ENCODE measurements at regions not wholly inside any gene's neighbourhood (a gene's known extent, or its start where the extent isn't known, plus 50 kb on each side); places are given as distances from the start of the nearest gene placed in this dataset.
"Not testable (repeated sequence)": the region's sequence is repeated elsewhere in the genome, so short reads cannot be mapped to it uniquely, and the experiment has no call there.

DNA sequence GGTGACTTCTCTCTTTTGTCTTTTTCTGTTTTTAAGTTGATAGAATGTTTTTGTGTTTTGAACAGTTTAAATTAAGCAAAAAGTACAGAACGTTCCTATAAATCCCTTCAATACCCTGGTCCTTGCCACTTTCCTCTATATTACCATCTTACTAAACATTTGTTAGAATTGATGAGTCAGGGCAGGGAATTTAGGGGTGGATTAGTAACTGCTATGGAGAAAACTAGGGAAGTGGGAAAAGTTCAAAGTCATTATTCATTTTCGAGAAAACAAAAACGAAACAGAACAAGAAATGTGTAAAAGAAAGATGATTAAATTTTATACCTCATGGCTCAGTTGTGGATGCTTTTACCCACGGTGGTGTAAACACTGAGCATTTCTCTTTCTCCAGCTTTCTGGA is 240.4 kb upstream of the SULF2 start:
- Histone ChIP-seq H3K27me3 (ENCODE audit: insufficient read depth, low read length) (no peaks in the 10 kb centered on the region), H3K9me3 (ENCODE audit: low read depth, low read length) (no peaks in the 10 kb centered on the region), H3K4me1 (ENCODE audit: insufficient read depth, low read length) (no peaks in the 10 kb centered on the region), H3K4me3 (ENCODE audit: low read length) (no peak overlapping the region)

DNA sequence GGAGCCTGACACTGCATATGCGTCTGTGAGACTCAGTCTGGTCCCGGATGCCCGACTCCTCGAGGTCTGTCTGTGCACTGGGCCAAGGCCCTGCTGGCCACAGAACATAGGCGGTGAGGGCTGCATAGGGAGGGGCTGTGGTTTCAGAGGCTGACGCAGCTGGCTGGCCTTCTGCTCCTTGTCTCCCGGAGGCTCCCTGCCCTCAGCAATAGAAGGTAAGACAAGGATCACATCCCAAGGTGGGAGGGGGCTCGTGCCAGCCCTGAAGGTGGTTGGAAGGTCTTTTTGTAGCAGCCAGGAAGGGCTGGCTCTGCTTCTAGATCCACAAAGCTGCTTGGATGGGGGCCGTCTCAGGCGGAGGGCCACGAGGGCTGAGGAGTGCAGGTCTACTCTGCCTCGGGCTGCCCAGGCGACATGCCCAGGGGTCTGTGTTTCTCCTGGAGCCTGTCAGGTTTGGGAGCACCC is 239.8 kb upstream of the SULF2 start:
- no peaks in the 10 kb centered on the region for H3K27me3 ChIP-seq (ENCODE audit: insufficient read depth, low read length)
- H3K4me1 ChIP-seq (ENCODE audit: insufficient read depth, low read length): no peaks in the 10 kb centered on the region
- H3K9me3 ChIP-seq (ENCODE audit: low read depth, low read length): no peaks in the 10 kb centered on the region
- H3K4me3 ChIP-seq (ENCODE audit: low read length): no peak overlapping the region

DNA sequence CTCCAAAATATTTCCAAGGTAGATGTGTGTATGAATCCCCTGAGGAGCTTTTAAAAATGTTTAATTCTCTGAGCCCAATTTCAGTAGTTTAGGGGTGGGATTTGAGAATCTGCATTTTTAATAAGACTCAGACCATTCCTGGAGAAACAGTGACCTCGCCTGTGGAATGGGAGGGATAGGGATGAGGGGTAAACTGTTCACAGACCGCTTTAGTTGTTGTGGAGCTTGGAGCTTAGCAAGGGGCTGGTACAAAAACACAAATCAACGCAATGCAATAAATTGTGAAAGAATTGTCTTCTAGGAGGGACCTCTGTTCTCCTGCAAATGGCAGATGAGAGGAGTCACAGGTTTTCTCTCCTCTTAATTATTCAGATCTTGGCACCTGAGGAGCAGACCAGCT is 239.3 kb upstream of the SULF2 start:
- H3K9me3 ChIP-seq (ENCODE audit: low read depth, low read length): no peaks in the 10 kb centered on the region
- no peaks in the 10 kb centered on the region for H3K27me3 ChIP-seq (ENCODE audit: insufficient read depth, low read length)
- H3K4me1 ChIP-seq (ENCODE audit: insufficient read depth, low read length): no peaks in the 10 kb centered on the region
- no peak overlapping the region for H3K4me3 ChIP-seq (ENCODE audit: low read length)

GRCh38 chr20:48020696-48021095 is 235.4 kb upstream of the SULF2 start:
- not testable (repeated sequence) for H3K27me3 ChIP-seq (ENCODE audit: insufficient read depth, low read length); H3K9me3 ChIP-seq (ENCODE audit: low read depth, low read length); H3K4me1 ChIP-seq (ENCODE audit: insufficient read depth, low read length); H3K4me3 ChIP-seq (ENCODE audit: low read length)

GRCh38 chr20:48019940-48020339 is 234.7 kb upstream of the SULF2 start:
- Histone ChIP-seq H3K4me3 (ENCODE audit: low read length) (no peak overlapping the region), H3K4me1 (ENCODE audit: insufficient read depth, low read length) (no peaks in the 10 kb centered on the region), H3K9me3 (ENCODE audit: low read depth, low read length) (no peaks in the 10 kb centered on the region), H3K27me3 (ENCODE audit: insufficient read depth, low read length) (no peaks in the 10 kb centered on the region)

GRCh38 chr20:48019496-48019895 is 234.2 kb upstream of the SULF2 start:
- Histone ChIP-seq H3K27me3 (ENCODE audit: insufficient read depth, low read length) (no peaks in the 10 kb centered on the region), H3K4me3 (ENCODE audit: low read length) (no peak overlapping the region), H3K4me1 (ENCODE audit: insufficient read depth, low read length) (no peaks in the 10 kb centered on the region), H3K9me3 (ENCODE audit: low read depth, low read length) (no peaks in the 10 kb centered on the region)

GRCh38 chr20:48018851-48019250 is 233.6 kb upstream of the SULF2 start:
- H3K4me1 ChIP-seq (ENCODE audit: insufficient read depth, low read length); H3K27me3 ChIP-seq (ENCODE audit: insufficient read depth, low read length); H3K4me3 ChIP-seq (ENCODE audit: low read length); H3K9me3 ChIP-seq (ENCODE audit: low read depth, low read length): not testable (repeated sequence)

GRCh38 chr20:48017992-48018391 is 232.7 kb upstream of the SULF2 start:
- H3K9me3 ChIP-seq (ENCODE audit: low read depth, low read length): no peaks in the 10 kb centered on the region
- H3K4me3 ChIP-seq (ENCODE audit: low read length): no peak overlapping the region
- no peaks in the 10 kb centered on the region for H3K27me3 ChIP-seq (ENCODE audit: insufficient read depth, low read length)
- H3K4me1 ChIP-seq (ENCODE audit: insufficient read depth, low read length): no peaks in the 10 kb centered on the region

DNA sequence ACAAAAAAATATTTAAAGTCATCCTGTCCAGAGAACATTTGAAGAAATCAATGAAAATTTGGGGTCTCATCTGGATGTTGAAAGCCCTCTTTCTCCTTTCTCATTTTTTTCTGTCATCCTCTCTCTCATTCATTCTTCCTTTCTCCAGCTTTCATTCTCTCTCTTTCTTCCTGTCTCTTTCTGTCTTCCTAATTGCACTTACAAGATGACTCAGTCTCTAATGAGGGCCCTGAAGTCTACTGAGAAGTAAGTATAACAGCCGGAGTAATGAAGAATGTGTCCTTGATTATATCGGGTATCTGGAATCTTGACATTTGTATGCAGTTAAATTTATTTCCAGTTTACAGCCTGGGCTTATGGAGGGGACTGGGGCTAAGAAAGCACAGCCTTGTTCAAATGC is 232.2 kb upstream of the SULF2 start:
- H3K27me3 ChIP-seq (ENCODE audit: insufficient read depth, low read length): no peaks in the 10 kb centered on the region
- peaks cover 5% of the 10 kb centered on the region for H3K9me3 ChIP-seq (ENCODE audit: low read depth, low read length)
- H3K4me1 ChIP-seq (ENCODE audit: insufficient read depth, low read length): no peaks in the 10 kb centered on the region
- H3K4me3 ChIP-seq (ENCODE audit: low read length): no peak overlapping the region

GRCh38 chr20:48015943-48016723 is 230.9 kb upstream of the SULF2 start:
- peaks cover 12% of the 10 kb centered on the region for H3K9me3 ChIP-seq (ENCODE audit: low read depth, low read length)
- no peak overlapping the region for H3K4me3 ChIP-seq (ENCODE audit: low read length)

GRCh38 chr20:48015141-48015910 is 230.0 kb upstream of the SULF2 start:
- Histone ChIP-seq H3K4me3 (ENCODE audit: low read length) (no peak overlapping the region), H3K9me3 (ENCODE audit: low read depth, low read length) (peaks cover 12% of the 10 kb centered on the region), H3K27me3 (ENCODE audit: insufficient read depth, low read length) (peaks cover 2% of the 10 kb centered on the region), H3K4me1 (ENCODE audit: insufficient read depth, low read length) (no peaks in the 10 kb centered on the region)

More at GRCh38 chr20:48015943-48016723, 230.9 kb upstream of the SULF2 start:
- H3K4me1 ChIP-seq (ENCODE audit: insufficient read depth, low read length): no peaks in the 10 kb centered on the region
- H3K27me3 ChIP-seq (ENCODE audit: insufficient read depth, low read length): peaks cover 2% of the 10 kb centered on the region

GRCh38 chr20:48012401-48012974 is 227.2 kb upstream of the SULF2 start:
- H3K27me3 ChIP-seq (ENCODE audit: insufficient read depth, low read length): peaks cover 2% of the 10 kb centered on the region
- H3K4me3 ChIP-seq (ENCODE audit: low read length): no peak overlapping the region
- H3K4me1 ChIP-seq (ENCODE audit: insufficient read depth, low read length): no peaks in the 10 kb centered on the region
- peaks cover 12% of the 10 kb centered on the region for H3K9me3 ChIP-seq (ENCODE audit: low read depth, low read length)

DNA sequence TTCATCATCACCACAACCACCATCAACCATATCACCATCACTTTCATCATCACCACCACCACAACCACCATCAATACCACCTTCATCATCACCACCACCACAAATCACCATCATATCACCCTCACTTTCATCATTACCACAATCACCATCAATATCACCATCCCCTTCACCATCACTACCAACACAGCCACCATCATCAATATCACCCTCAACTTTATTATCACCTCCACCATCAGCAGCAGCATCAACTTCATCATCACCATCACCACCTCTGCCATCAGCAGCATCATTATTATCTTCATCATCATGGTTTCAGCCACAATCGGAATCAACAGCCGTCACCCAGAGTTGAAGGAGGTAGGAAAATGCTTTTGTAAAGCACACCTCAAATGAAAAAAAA is 225.7 kb upstream of the SULF2 start:
- Histone ChIP-seq H3K4me1 (ENCODE audit: insufficient read depth, low read length) (peaks cover 13% of the 10 kb centered on the region), H3K27me3 (ENCODE audit: insufficient read depth, low read length) (peaks cover 2% of the 10 kb centered on the region), H3K4me3 (ENCODE audit: low read length) (no peak overlapping the region), H3K9me3 (ENCODE audit: low read depth, low read length) (peaks cover 12% of the 10 kb centered on the region)

DNA sequence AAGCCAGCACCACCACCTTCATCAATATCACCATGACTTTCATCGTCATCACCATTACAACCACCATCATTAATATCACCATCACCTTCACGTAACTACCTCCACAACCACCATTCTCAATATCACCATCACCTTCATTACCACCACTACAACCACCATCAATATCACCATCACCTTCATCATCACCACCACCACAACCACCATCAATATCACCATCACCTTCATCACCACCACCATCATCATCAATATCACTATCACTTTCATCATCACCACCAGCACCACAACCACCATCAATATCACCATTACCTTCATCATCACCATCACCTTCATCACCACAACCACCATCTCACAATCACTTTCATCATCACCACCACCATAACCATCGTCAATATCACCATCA is 225.3 kb upstream of the SULF2 start:
- peaks cover 17% of the 10 kb centered on the region for H3K4me1 ChIP-seq (ENCODE audit: insufficient read depth, low read length)
- peaks cover 12% of the 10 kb centered on the region for H3K9me3 ChIP-seq (ENCODE audit: low read depth, low read length)
- H3K4me3 ChIP-seq (ENCODE audit: low read length): no peak overlapping the region
- H3K27me3 ChIP-seq (ENCODE audit: insufficient read depth, low read length): peaks cover 2% of the 10 kb centered on the region

DNA sequence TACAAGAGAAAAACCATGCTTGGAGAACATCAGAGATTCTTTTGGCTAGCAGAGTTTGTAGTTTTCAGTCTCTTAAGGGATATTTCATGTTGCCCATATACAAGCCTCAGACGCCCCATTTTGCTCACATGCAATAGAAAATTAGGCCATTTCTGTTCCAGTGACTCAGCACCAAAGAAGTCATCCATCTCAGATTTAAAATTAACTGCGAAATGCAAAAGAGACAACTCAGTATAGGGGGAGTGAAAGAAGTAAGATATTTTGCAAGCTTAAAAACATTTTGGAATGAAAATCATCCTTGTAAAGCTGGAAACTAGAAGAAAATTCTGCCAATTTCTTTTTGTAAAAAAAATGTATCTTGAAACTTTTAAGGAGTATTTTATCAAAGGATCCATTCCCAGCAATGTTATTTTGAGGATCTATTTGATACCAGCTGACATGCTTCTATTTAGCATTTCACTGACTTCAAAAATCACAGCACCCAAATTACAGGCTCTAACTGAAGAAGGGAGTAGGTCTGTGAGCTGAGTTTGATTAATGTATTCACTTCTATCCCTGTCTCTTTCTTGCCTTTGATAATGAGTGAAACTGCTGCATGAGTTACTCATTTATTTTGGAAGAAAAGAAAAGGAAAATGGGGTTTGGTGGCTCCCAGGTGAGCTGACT is 223.7 kb upstream of the SULF2 start:
- H3K27me3 ChIP-seq (ENCODE audit: insufficient read depth, low read length): peaks cover 2% of the 10 kb centered on the region
- no peak overlapping the region for H3K4me3 ChIP-seq (ENCODE audit: low read length)
- H3K4me1 ChIP-seq (ENCODE audit: insufficient read depth, low read length): peaks cover 26% of the 10 kb centered on the region
- H3K9me3 ChIP-seq (ENCODE audit: low read depth, low read length): peaks cover 12% of the 10 kb centered on the region
